Mesenchymal stem cell (in vitro differentiated cells and primary cell): ENCODE measurements at regions not wholly inside any gene's neighbourhood (a gene's known extent, or its start where the extent isn't known, plus 50 kb on each side); places are given as distances from the start of the nearest gene placed in this dataset.

Source experiments
- DNase-seq: peaks from one replicate; pipeline ENCODE4 v3.0.0-alpha.2; 2013
- H2AFZ ChIP-seq: one replicate; pipeline ENCODE4 v1.6.1; 2013; ENCODE audit warnings: low read depth, mild to moderate bottlenecking, control low read depth, inconsistent platforms, low read length, moderate library complexity
- H2AK5ac ChIP-seq: 2 replicates; pipeline ENCODE4 v1.6.1; 2013; ENCODE audit warnings: low read length, moderate library complexity, mild to moderate bottlenecking, inconsistent platforms; ENCODE audit not compliant: severe bottlenecking
- H2BK120ac ChIP-seq: one replicate; pipeline ENCODE4 v1.6.1; 2013; ENCODE audit warnings: low read depth, mild to moderate bottlenecking, inconsistent platforms, low read length, moderate library complexity
- H2BK12ac ChIP-seq, 2 experiments: one replicate each; pipeline ENCODE4 v1.6.1; 2013; ENCODE audit warnings: inconsistent platforms in 2 of 2, low read length in 2 of 2, mild to moderate bottlenecking in 2 of 2, moderate library complexity in 2 of 2, control low read depth in 1 of 2
- H2BK15ac ChIP-seq: one replicate; pipeline ENCODE4 v1.6.1; 2013; ENCODE audit warnings: mild to moderate bottlenecking, low read depth, inconsistent platforms; ENCODE audit not compliant: poor library complexity, severe bottlenecking
- H2BK5ac ChIP-seq: 2 replicates; pipeline ENCODE4 v1.6.1; 2013; ENCODE audit warnings: low read depth, mild to moderate bottlenecking, low read length, control low read depth, inconsistent platforms; ENCODE audit not compliant: poor library complexity, severe bottlenecking
- H3K14ac ChIP-seq, 2 experiments: one replicate each; pipeline ENCODE4 v1.6.1; 2013; ENCODE audit warnings: inconsistent platforms in 2 of 2, low read length in 2 of 2, control low read depth in 1 of 2, mild to moderate bottlenecking in 1 of 2, moderate library complexity in 1 of 2
- H3K18ac ChIP-seq, 2 experiments: one replicate each; pipeline ENCODE4 v1.6.1; 2013; ENCODE audit warnings: inconsistent platforms in 2 of 2, low read length in 2 of 2, control low read depth in 1 of 2, low read depth in 1 of 2, mild to moderate bottlenecking in 1 of 2
- H3K23ac ChIP-seq, 2 experiments: one replicate each; pipeline ENCODE4 v1.6.1; 2013; ENCODE audit warnings: inconsistent platforms in 2 of 2, low read length in 2 of 2, mild to moderate bottlenecking in 2 of 2, moderate library complexity in 2 of 2, control low read depth in 1 of 2
- H3K27ac ChIP-seq: 2 replicates; pipeline ENCODE4 v1.5.1; 2013; ENCODE audit warnings: mild to moderate bottlenecking, moderate library complexity, low read length, control low read depth, inconsistent platforms; ENCODE audit not compliant: poor library complexity, severe bottlenecking
- H3K27me3 ChIP-seq, 2 experiments: 2 replicates each; pipeline versions ENCODE4 v1.6.1 to v1.7.0; 2013; ENCODE audit warnings: low read length in 2 of 2, mild to moderate bottlenecking in 2 of 2, moderate library complexity in 2 of 2, control low read depth in 1 of 2, inconsistent platforms in 1 of 2; ENCODE audit not compliant: control insufficient read depth in 1 of 2, insufficient read depth in 1 of 2
- H3K36me3 ChIP-seq, 2 experiments: 2 replicates each; pipeline versions ENCODE4 v1.6.1 to v1.7.0; 2013; ENCODE audit warnings: low read length in 2 of 2, control low read depth in 1 of 2, inconsistent platforms in 1 of 2, low read depth in 1 of 2, mild to moderate bottlenecking in 1 of 2; ENCODE audit not compliant: insufficient read depth in 2 of 2, control insufficient read depth in 1 of 2
- H3K4ac ChIP-seq, 2 experiments: one replicate each; pipeline ENCODE4 v1.6.1; 2013; ENCODE audit warnings: inconsistent platforms in 2 of 2, low read length in 2 of 2, mild to moderate bottlenecking in 2 of 2, moderate library complexity in 2 of 2, control low read depth in 1 of 2, low read depth in 1 of 2
- H3K4me1 ChIP-seq: 2 replicates; pipeline ENCODE4 v1.6.1; 2013; ENCODE audit warnings: low read depth, low read length, control low read depth; ENCODE audit not compliant: control insufficient read depth, insufficient read depth
- H3K4me2 ChIP-seq: 2 replicates; pipeline ENCODE4 v1.6.1; 2013; ENCODE audit warnings: low read length, mild to moderate bottlenecking, inconsistent platforms; ENCODE audit not compliant: poor library complexity, severe bottlenecking
- H3K4me3 ChIP-seq, 2 experiments: 2 replicates each; pipeline versions ENCODE4 v1.5.1 to v1.7.0; 2013; ENCODE audit warnings: low read length in 2 of 2, mild to moderate bottlenecking in 2 of 2, control low read depth in 1 of 2, low read depth in 1 of 2; ENCODE audit not compliant: insufficient read depth in 1 of 2
- H3K79me1 ChIP-seq: replicated peaks from 2 replicates; pipeline ENCODE4 v1.6.1; 2013; ENCODE audit warnings: mild to moderate bottlenecking, control low read depth, low read length, inconsistent platforms; ENCODE audit not compliant: poor library complexity, severe bottlenecking
- H3K9ac ChIP-seq: 2 replicates; pipeline ENCODE4 v1.7.0; 2013; ENCODE audit warnings: mild to moderate bottlenecking, low read length, moderate library complexity
- H3K9me3 ChIP-seq: 2 replicates; pipeline ENCODE4 v1.7.0; 2013; ENCODE audit warnings: mild to moderate bottlenecking, low read length; ENCODE audit not compliant: control insufficient read depth
- H4K8ac ChIP-seq: one replicate; pipeline ENCODE4 v1.6.1; 2013; ENCODE audit warnings: inconsistent platforms, mild to moderate bottlenecking, low read length, moderate library complexity
- H4K91ac ChIP-seq: one replicate; pipeline ENCODE4 v1.6.1; 2013; ENCODE audit warnings: mild to moderate bottlenecking, low read length, inconsistent platforms
- WGBS: methylation state at CpG from one replicate; pipeline ENCODE4 v1.1.7; 2013; ENCODE audit warnings: mixed read lengths; 5-methylcytosine and 5-hydroxymethylcytosine counted together

GRCh38 chr2:43139996-43140621 is 86.3 kb downstream of the ZFP36L2 start:
- no peaks in the 10 kb centered on the region for H3K79me1 ChIP-seq
- H2BK12ac ChIP-seq: peak overlapping the region in 1 of 2 experiments; percentile 37
- peak; percentile 36 for DNase-seq
- no peaks in the 10 kb centered on the region for H3K36me3 ChIP-seq
- H3K9me3 ChIP-seq: no peaks in the 10 kb centered on the region
- H3K4me3 ChIP-seq: no peak overlapping the region
- peak overlapping the region; percentile 10 to 32 for H3K4ac ChIP-seq
- no peak overlapping the region for H2BK5ac ChIP-seq
- no peak overlapping the region for H3K27ac ChIP-seq
- peak overlapping the region; percentile 27 for H2BK120ac ChIP-seq
- peak overlapping the region; percentile 60 for H2BK15ac ChIP-seq
- H3K18ac ChIP-seq: peak overlapping the region; percentile 63 to 79
- no peak overlapping the region for H4K91ac ChIP-seq
- no peak overlapping the region for H3K23ac ChIP-seq
- H3K4me1 ChIP-seq: peaks cover 4% of the 10 kb centered on the region
- peak overlapping the region; percentile 58 for H2AFZ ChIP-seq
- no peaks in the 10 kb centered on the region for H3K27me3 ChIP-seq
- peak overlapping the region; percentile 24 for H3K9ac ChIP-seq
- 32% methylated on average over 11 of the region's 11 CpGs for WGBS
- no peak overlapping the region for H3K14ac ChIP-seq
- H4K8ac ChIP-seq: peak overlapping the region; percentile 66
- H3K4me2 ChIP-seq: no peak overlapping the region
- no peak overlapping the region for H2AK5ac ChIP-seq

- no peak overlapping the region for H3K27ac ChIP-seq
- no peak overlapping the region for H2BK120ac ChIP-seq
- H3K18ac ChIP-seq: peak overlapping the region in 1 of 2 experiments; percentile 63
- no peak overlapping the region for H2AFZ ChIP-seq
- H3K4me3 ChIP-seq: no peak overlapping the region
- DNase-seq: no peak
- H4K8ac ChIP-seq: no peak overlapping the region
- H2AK5ac ChIP-seq: no peak overlapping the region
- no peak overlapping the region for H2BK15ac ChIP-seq
- no peak overlapping the region for H3K14ac ChIP-seq
- H3K36me3 ChIP-seq: no peaks in the 10 kb centered on the region
- WGBS: 93% methylated on average over 4 of the region's 4 CpGs
- H3K27me3 ChIP-seq: no peaks in the 10 kb centered on the region
- H3K4ac ChIP-seq: peak overlapping the region in 1 of 2 experiments; percentile 11
- no peak overlapping the region for H3K4me2 ChIP-seq
- H3K9ac ChIP-seq: no peak overlapping the region
- H3K4me1 ChIP-seq: peaks cover 4% of the 10 kb centered on the region
- H3K79me1 ChIP-seq: no peaks in the 10 kb centered on the region
- H4K91ac ChIP-seq: no peak overlapping the region
- no peak overlapping the region for H3K23ac ChIP-seq
- peak overlapping the region; percentile 41 to 88 for H2BK12ac ChIP-seq
- H2BK5ac ChIP-seq: no peak overlapping the region
- no peaks in the 10 kb centered on the region for H3K9me3 ChIP-seq
These were observed 86.9 kb downstream of the ZFP36L2 start for GRCh38 chr2:43139501-43139900.

GRCh38 chr2:43138441-43138840 is 88.0 kb downstream of the ZFP36L2 start:
- no peak for DNase-seq
- Histone ChIP-seq H2BK12ac (no peak overlapping the region), H3K4me1 (peaks cover 11% of the 10 kb centered on the region), H2BK5ac (no peak overlapping the region), H3K9ac (no peak overlapping the region), H2AFZ (no peak overlapping the region), H4K91ac (no peak overlapping the region), H3K27me3 (no peaks in the 10 kb centered on the region), H3K36me3 (no peaks in the 10 kb centered on the region), H2BK15ac (no peak overlapping the region), H3K14ac (no peak overlapping the region), H3K4me3 (no peak overlapping the region), H2AK5ac (no peak overlapping the region), H3K9me3 (no peaks in the 10 kb centered on the region), H3K4me2 (no peak overlapping the region), H2BK120ac (no peak overlapping the region), H3K18ac (no peak overlapping the region), H3K27ac (no peak overlapping the region), H3K23ac (no peak overlapping the region), H4K8ac (no peak overlapping the region), H3K79me1 (no peaks in the 10 kb centered on the region), H3K4ac (no peak overlapping the region)
- 94% methylated on average over 1 of the region's 3 CpGs for WGBS

GRCh38 chr2:43136876-43137275 is 89.5 kb downstream of the ZFP36L2 start:
- H3K4ac ChIP-seq: no peak overlapping the region
- no peak overlapping the region for H2AFZ ChIP-seq
- no peaks in the 10 kb centered on the region for H3K27me3 ChIP-seq
- H2BK12ac ChIP-seq: no peak overlapping the region
- peaks cover 11% of the 10 kb centered on the region for H3K4me1 ChIP-seq
- no peak overlapping the region for H2AK5ac ChIP-seq
- H3K27ac ChIP-seq: no peak overlapping the region
- no peaks in the 10 kb centered on the region for H3K9me3 ChIP-seq
- no peak overlapping the region for H4K8ac ChIP-seq
- H3K23ac ChIP-seq: no peak overlapping the region
- WGBS: 93% methylated on average over 10 of the region's 10 CpGs
- peak overlapping the region; percentile 29 for H4K91ac ChIP-seq
- peak overlapping the region in 1 of 2 experiments; percentile 19 for H3K18ac ChIP-seq
- no peak overlapping the region for H2BK5ac ChIP-seq
- H3K36me3 ChIP-seq: no peaks in the 10 kb centered on the region
- H2BK120ac ChIP-seq: no peak overlapping the region
- H3K4me2 ChIP-seq: no peak overlapping the region
- no peak overlapping the region for H3K14ac ChIP-seq
- DNase-seq: no peak
- H3K79me1 ChIP-seq: no peaks in the 10 kb centered on the region
- no peak overlapping the region for H3K4me3 ChIP-seq
- no peak overlapping the region for H3K9ac ChIP-seq
- H2BK15ac ChIP-seq: no peak overlapping the region
